ENCODE measurements at regions not wholly inside any gene's neighbourhood (a gene's known extent, or its start where the extent isn't known, plus 50 kb on each side); places are given as distances from the start of the nearest gene placed in this dataset.

- TF ChIP-seq YY1 (IDR thresholded peaks at IDR 0.05; ENCODE audit: insufficient read depth, insufficient read length) (no peak), ZNF274 (IDR thresholded peaks at IDR 0.05; ENCODE audit: low read depth, low read length) (no peak)
These were observed 207.6 kb downstream of the ZNF462 start for GRCh38 chr9:107070586-107070985.
